ENCODE measurements at regions not wholly inside any gene's neighbourhood (a gene's known extent, or its start where the extent isn't known, plus 50 kb on each side); places are given as distances from the start of the nearest gene placed in this dataset.

GRCh38 chr3:189512039-189512438 is 119.2 kb upstream of the TP63 start:
- H3K4me2 ChIP-seq = no peak overlapping the region
- DNase-seq (ENCODE audit: low spot score) (no peak), ATAC-seq (no peak)
- Mint-ChIP-seq H3K9me3 (no peaks in the 10 kb centered on the region), H3K4me3 (no peak overlapping the region), H3K27me3 (ENCODE audit: insufficient read depth, low read depth, poor library complexity) (no peaks in the 10 kb centered on the region), H3K27ac (no peak overlapping the region), H3K4me1 (no peaks in the 10 kb centered on the region; the same call in 2 of the 3 replicates), H3K36me3 (ENCODE audit: low read depth) (no peaks in the 10 kb centered on the region)
- no peaks in the 10 kb centered on the region for H3K79me2 ChIP-seq (replicated peaks; ENCODE audit: insufficient read depth)
- no peaks in the 10 kb centered on the region for H3F3A ChIP-seq (replicated peaks; ENCODE audit: low read depth)
- no peaks in the 10 kb centered on the region for H4K20me1 ChIP-seq (replicated peaks; ENCODE audit: insufficient read depth)
- H3K4me3 ChIP-seq = no peak overlapping the region
- H3K9me2 ChIP-seq (ENCODE audit: insufficient read depth) = peaks cover 25% of the 10 kb centered on the region; the same call in 1 of the 2 replicates
- no peak overlapping the region for H3K27ac ChIP-seq (ENCODE audit: low read depth)
- H3K27me3 ChIP-seq (ENCODE audit: insufficient read depth) = no peaks in the 10 kb centered on the region
- no peaks in the 10 kb centered on the region for H3K4me1 ChIP-seq (ENCODE audit: insufficient read depth)
- TF ChIP-seq NANOG (IDR thresholded peaks at IDR 0.05; ENCODE audit: borderline replicate concordance) = no peak
- no peak for TF ChIP-seq STAT1 (IDR thresholded peaks at IDR 0.05; ENCODE audit: unreplicated experiment)
- no peak for TF ChIP-seq CTCF (conservative IDR thresholded peaks at IDR 0.05; ENCODE audit: low read depth in 2 of 2)
- TF ChIP-seq EZH2phosphoT487 (IDR thresholded peaks at IDR 0.05; ENCODE audit: unreplicated experiment) = no peak
- TF ChIP-seq CREB1 (CRISPR knock-in tag; IDR thresholded peaks at IDR 0.05; ENCODE audit: low read depth) = no peak
- TF ChIP-seq ETS1 (IDR thresholded peaks at IDR 0.05) = no peak
- H2AFZ ChIP-seq = no peak overlapping the region
- no peaks in the 10 kb centered on the region for H3K36me3 ChIP-seq (ENCODE audit: insufficient read depth)

GRCh38 chr3:189512821-189513220 is 118.4 kb upstream of the TP63 start:
- Histone ChIP-seq H3F3A (replicated peaks; ENCODE audit: low read depth) (no peaks in the 10 kb centered on the region), H3K4me3 (no peak overlapping the region), H3K27me3 (ENCODE audit: insufficient read depth) (no peaks in the 10 kb centered on the region), H2AFZ (no peak overlapping the region), H3K4me2 (no peak overlapping the region), H4K20me1 (replicated peaks; ENCODE audit: insufficient read depth) (no peaks in the 10 kb centered on the region), H3K9me2 (ENCODE audit: insufficient read depth) (peaks cover 25% of the 10 kb centered on the region; the same call in 1 of the 2 replicates), H3K36me3 (ENCODE audit: insufficient read depth) (no peaks in the 10 kb centered on the region), H3K79me2 (replicated peaks; ENCODE audit: insufficient read depth) (no peaks in the 10 kb centered on the region), H3K4me1 (ENCODE audit: insufficient read depth) (no peaks in the 10 kb centered on the region), H3K27ac (ENCODE audit: low read depth) (no peak overlapping the region)
- no peak for DNase-seq (ENCODE audit: low spot score)
- H3K27me3 Mint-ChIP-seq (ENCODE audit: insufficient read depth, low read depth, poor library complexity) = no peaks in the 10 kb centered on the region
- H3K4me3 Mint-ChIP-seq = no peak overlapping the region
- no peaks in the 10 kb centered on the region for H3K9me3 Mint-ChIP-seq
- H3K4me1 Mint-ChIP-seq = no peaks in the 10 kb centered on the region; the same call in 2 of the 3 replicates
- H3K36me3 Mint-ChIP-seq (ENCODE audit: low read depth) = no peaks in the 10 kb centered on the region
- no peak for ATAC-seq
- no peak overlapping the region for H3K27ac Mint-ChIP-seq
- no peak for TF ChIP-seq ETS1 (IDR thresholded peaks at IDR 0.05)
- TF ChIP-seq CREB1 (CRISPR knock-in tag; IDR thresholded peaks at IDR 0.05; ENCODE audit: low read depth) = no peak
- no peak for TF ChIP-seq REST (IDR thresholded peaks at IDR 0.05; ENCODE audit: unreplicated experiment)
- no peak for TF ChIP-seq EZH2phosphoT487 (IDR thresholded peaks at IDR 0.05; ENCODE audit: unreplicated experiment)
- TF ChIP-seq STAT1 (IDR thresholded peaks at IDR 0.05; ENCODE audit: unreplicated experiment) = no peak
- no peak for TF ChIP-seq NANOG (IDR thresholded peaks at IDR 0.05; ENCODE audit: borderline replicate concordance)
- no peak for TF ChIP-seq POLR2AphosphoS5 (IDR thresholded peaks at IDR 0.05; ENCODE audit: low read depth)
